Activated T-helper 2 cell treated with anti-CD3 and anti-CD28 coated beads, Interferon-gamma antibody, Interleukin-2, Interleukin-4, amounts not matched to agents 10 μg/mL and 5 μg/mL and 100 μg/mL, durations not matched to agents 14 hours and 24 hours and 36 hours (primary cell): ENCODE measurements at regions not wholly inside any gene's neighbourhood (a gene's known extent, or its start where the extent isn't known, plus 50 kb on each side); places are given as distances from the start of the nearest gene placed in this dataset.

Experiments used
- DNase-seq: peaks from one replicate; pipeline ENCODE4 v3.0.0; 2021; ENCODE audit warnings: low spot score
- H3K27ac Mint-ChIP-seq: one replicate; pipeline ENCODE4 v1.8.0; 2021; ENCODE audit warnings: mixed read lengths
- H3K27me3 Mint-ChIP-seq: one replicate; pipeline ENCODE4 v1.8.0; 2021; ENCODE audit warnings: low read depth, mixed read lengths
- H3K36me3 Mint-ChIP-seq: one replicate; pipeline ENCODE4 v1.8.0; 2021; ENCODE audit warnings: low read depth, mixed read lengths
- H3K4me1 Mint-ChIP-seq: one replicate; pipeline ENCODE4 v1.8.0; 2021; ENCODE audit warnings: low read depth, mixed read lengths
- H3K4me3 Mint-ChIP-seq: one replicate; pipeline ENCODE4 v1.8.0; 2021; ENCODE audit warnings: low read depth, mild to moderate bottlenecking, moderate library complexity, mixed read lengths
- H3K9me3 Mint-ChIP-seq: one replicate; pipeline ENCODE4 v1.8.0; 2021; ENCODE audit warnings: mixed read lengths
- intact Hi-C: fragments of 100-400 bp; cut with micrococcal nuclease; formaldehyde crosslinking; loops from one replicate; pipeline ENCODE4 v1.15.1; 2023

DNA sequence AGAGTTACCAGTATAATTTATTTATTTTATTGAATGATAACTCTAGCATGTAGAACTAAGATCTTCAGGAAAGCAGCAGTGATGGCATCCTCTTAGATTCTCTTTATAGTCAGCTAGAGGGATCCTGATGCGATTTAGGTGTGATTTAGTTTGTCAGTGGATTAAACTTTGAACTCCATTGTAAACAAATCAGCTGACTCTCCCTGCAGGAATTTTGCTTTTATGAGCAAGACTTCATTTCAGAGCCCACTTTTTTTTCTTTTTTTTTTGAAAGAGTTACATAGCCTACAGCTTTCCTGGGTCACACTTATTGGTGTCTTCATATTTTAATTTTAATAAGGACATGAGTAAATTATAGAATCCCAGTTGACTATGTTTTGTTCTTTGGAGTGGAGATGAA lies 93.8 kb upstream of the SEMA6A start:
- intact Hi-C loops, result no loop called here
- H3K4me3 Mint-ChIP-seq, result no peak overlapping the region
- no peak for DNase-seq
- H3K27me3 Mint-ChIP-seq, result no peaks in the 10 kb centered on the region
- no peaks in the 10 kb centered on the region for H3K9me3 Mint-ChIP-seq
- H3K4me1 Mint-ChIP-seq, result no peaks in the 10 kb centered on the region
- H3K36me3 Mint-ChIP-seq, result no peaks in the 10 kb centered on the region
- no peak overlapping the region for H3K27ac Mint-ChIP-seq

GRCh38 chr5:116666901-116667300 lies 92.3 kb upstream of the SEMA6A start:
- Mint-ChIP-seq H3K4me3 (no peak overlapping the region), H3K36me3 (no peaks in the 10 kb centered on the region), H3K27ac (no peak overlapping the region), H3K4me1 (no peaks in the 10 kb centered on the region), H3K27me3 (no peaks in the 10 kb centered on the region), H3K9me3 (no peaks in the 10 kb centered on the region)
- no peak for DNase-seq
- intact Hi-C loops, result no loop called here

DNA sequence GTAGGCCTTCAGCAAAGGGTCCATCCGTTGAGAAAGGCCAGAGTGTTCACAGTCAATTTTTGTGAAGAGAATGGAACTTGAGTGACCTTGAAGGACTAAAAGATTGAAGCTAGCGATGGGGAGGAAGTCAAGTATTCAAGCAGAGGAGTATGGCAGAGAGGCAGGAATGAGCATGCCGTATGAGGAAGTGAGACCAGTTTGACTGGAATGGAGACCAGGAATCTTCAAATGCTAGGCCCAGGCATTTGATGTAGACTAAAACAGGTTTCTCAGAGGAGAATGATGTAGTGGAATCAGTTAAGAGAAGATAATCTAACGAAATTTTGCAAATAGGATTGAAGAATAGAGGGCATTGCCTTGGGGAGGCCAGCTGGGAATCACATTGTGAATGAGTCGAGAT lies 90.4 kb upstream of the SEMA6A start:
- intact Hi-C loops, result no loop called here
- no peak overlapping the region for H3K4me3 Mint-ChIP-seq
- H3K36me3 Mint-ChIP-seq, result no peaks in the 10 kb centered on the region
- DNase-seq, result no peak
- H3K27me3 Mint-ChIP-seq, result no peaks in the 10 kb centered on the region
- H3K4me1 Mint-ChIP-seq, result no peaks in the 10 kb centered on the region
- H3K9me3 Mint-ChIP-seq, result no peaks in the 10 kb centered on the region
- no peak overlapping the region for H3K27ac Mint-ChIP-seq

DNA sequence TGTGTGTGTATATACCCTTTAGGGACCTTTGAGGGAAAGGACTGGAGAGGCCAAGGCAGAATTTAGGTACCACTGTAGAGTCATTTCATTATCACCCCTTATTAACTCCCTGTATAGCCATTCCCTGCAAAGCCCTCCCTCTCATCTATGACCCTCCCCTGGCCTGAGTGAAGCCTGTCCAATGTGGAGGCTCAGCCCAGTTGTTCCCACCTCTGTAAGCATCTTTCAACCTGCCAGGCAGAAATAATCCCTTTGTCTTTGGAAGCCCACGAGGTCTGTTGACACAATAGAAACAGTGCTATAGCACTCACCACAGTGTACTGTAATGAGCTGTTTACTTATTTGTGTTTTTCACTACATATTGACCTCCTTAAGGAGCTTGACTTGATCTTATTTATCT lies 88.5 kb upstream of the SEMA6A start:
- intact Hi-C loops, result no loop called here
- H3K4me3 Mint-ChIP-seq, result no peak overlapping the region
- no peaks in the 10 kb centered on the region for H3K27me3 Mint-ChIP-seq
- no peaks in the 10 kb centered on the region for H3K9me3 Mint-ChIP-seq
- H3K27ac Mint-ChIP-seq, result no peak overlapping the region
- no peak for DNase-seq
- H3K4me1 Mint-ChIP-seq, result no peaks in the 10 kb centered on the region
- H3K36me3 Mint-ChIP-seq, result no peaks in the 10 kb centered on the region

- Mint-ChIP-seq H3K27ac (no peak overlapping the region), H3K27me3 (no peaks in the 10 kb centered on the region), H3K36me3 (no peaks in the 10 kb centered on the region), H3K9me3 (no peaks in the 10 kb centered on the region), H3K4me1 (no peaks in the 10 kb centered on the region), H3K4me3 (no peak overlapping the region)
- intact Hi-C loops, result no loop called here
- DNase-seq, result no peak
These were observed 86.8 kb upstream of the SEMA6A start for GRCh38 chr5:116661419-116661818.

DNA sequence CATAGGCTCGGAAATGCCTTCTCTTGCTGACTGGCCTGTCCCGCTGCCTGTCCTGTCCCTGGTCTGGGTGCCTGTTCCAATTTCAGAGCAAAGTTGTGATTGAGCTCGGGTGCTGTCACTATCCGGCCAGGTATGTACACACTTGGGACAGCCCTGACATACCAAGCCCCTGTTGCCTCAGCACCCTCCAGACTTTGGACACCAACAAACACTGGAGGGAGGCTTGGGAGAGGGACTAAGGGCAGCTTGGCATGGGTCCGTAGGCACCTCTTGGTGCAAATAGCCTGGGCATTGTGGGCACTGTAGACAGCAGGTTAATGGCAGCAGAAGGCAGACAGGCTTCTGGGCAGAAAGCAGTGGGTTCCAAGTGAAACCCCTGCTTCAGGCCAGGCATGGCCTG lies 86.3 kb upstream of the SEMA6A start:
- Mint-ChIP-seq H3K27me3 (no peaks in the 10 kb centered on the region), H3K36me3 (no peaks in the 10 kb centered on the region), H3K9me3 (no peaks in the 10 kb centered on the region), H3K4me1 (no peaks in the 10 kb centered on the region), H3K4me3 (no peak overlapping the region), H3K27ac (no peak overlapping the region)
- intact Hi-C loops, result no loop called here
- DNase-seq, result no peak

DNA sequence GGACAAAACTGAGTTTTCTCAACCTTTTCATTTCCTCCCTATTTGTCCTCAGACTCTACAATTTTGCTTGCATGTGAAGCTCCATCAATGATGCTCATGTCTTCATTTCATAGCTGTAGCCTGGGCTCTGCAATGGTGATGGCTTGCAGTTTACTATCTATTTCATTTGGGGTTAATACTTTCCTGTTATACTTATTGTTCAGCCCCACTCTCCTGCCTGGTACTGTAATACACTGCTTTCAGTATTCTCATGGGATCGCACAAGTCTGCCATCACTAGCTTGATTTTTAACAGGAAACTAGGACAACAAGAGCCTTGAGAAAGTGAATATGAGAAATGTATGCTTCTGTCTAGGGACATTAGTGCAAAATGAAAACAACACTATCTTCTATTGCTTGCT lies 84.2 kb upstream of the SEMA6A start:
- H3K27me3 Mint-ChIP-seq, result no peaks in the 10 kb centered on the region
- no peaks in the 10 kb centered on the region for H3K36me3 Mint-ChIP-seq
- DNase-seq, result no peak
- no peaks in the 10 kb centered on the region for H3K9me3 Mint-ChIP-seq
- H3K27ac Mint-ChIP-seq, result no peak overlapping the region
- no peaks in the 10 kb centered on the region for H3K4me1 Mint-ChIP-seq
- no peak overlapping the region for H3K4me3 Mint-ChIP-seq
- intact Hi-C loops, result no loop called here

DNA sequence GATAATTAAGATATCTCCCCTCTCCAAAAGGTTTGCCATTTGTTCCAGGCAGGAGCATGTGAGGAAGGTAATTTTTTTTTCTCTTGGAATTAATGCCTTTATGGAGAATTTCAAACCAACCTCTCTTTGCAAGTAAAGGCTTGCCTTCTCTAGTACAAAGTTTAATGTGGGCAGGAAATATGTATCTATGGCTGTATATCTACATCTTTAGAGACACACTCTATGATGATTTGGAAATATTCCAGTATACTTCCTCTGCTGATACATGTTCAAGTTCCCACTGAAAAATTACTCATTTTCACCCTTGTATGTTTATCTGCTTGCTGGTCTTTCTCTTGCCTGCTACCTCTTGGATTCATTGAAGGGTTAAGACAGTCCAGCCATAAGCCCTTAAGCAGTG lies 83.5 kb upstream of the SEMA6A start:
- H3K27me3 Mint-ChIP-seq, result no peaks in the 10 kb centered on the region
- H3K27ac Mint-ChIP-seq, result no peak overlapping the region
- no peak for DNase-seq
- H3K4me1 Mint-ChIP-seq, result no peaks in the 10 kb centered on the region
- H3K9me3 Mint-ChIP-seq, result no peaks in the 10 kb centered on the region
- no peak overlapping the region for H3K4me3 Mint-ChIP-seq
- intact Hi-C loops, result no loop called here
- H3K36me3 Mint-ChIP-seq, result no peaks in the 10 kb centered on the region

DNA sequence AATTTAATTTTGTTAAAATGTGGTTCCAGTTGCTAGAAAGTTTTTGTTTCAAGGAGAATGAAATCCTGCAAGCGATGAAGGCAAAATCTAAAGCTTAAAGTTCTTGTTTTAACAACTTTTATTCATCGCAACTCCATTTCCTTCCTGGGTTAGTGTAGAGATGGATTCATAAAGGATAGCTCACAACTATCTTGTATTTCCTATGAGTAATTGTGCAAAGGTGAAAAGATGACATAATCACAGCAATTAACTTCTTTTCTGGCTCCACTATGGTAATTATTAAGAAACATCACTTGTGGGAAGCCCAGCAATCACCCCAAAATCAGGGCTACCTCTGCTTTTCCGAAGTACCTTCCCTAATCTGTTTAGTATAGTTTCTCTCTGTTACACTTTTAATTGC lies 80.8 kb upstream of the SEMA6A start:
- Mint-ChIP-seq H3K9me3 (no peaks in the 10 kb centered on the region), H3K36me3 (no peaks in the 10 kb centered on the region), H3K4me3 (no peak overlapping the region), H3K27ac (no peak overlapping the region), H3K4me1 (no peaks in the 10 kb centered on the region), H3K27me3 (no peaks in the 10 kb centered on the region)
- DNase-seq, result no peak
- intact Hi-C loops, result no loop called here

- no peaks in the 10 kb centered on the region for H3K36me3 Mint-ChIP-seq
- intact Hi-C loops, result no loop called here
- H3K9me3 Mint-ChIP-seq, result no peaks in the 10 kb centered on the region
- H3K4me3 Mint-ChIP-seq, result no peak overlapping the region
- DNase-seq, result no peak
- no peak overlapping the region for H3K27ac Mint-ChIP-seq
- no peaks in the 10 kb centered on the region for H3K27me3 Mint-ChIP-seq
- no peaks in the 10 kb centered on the region for H3K4me1 Mint-ChIP-seq
These were observed 80.3 kb upstream of the SEMA6A start for GRCh38 chr5:116654925-116655324.

GRCh38 chr5:116652903-116653302 lies 78.3 kb upstream of the SEMA6A start:
- no peaks in the 10 kb centered on the region for H3K27me3 Mint-ChIP-seq
- H3K9me3 Mint-ChIP-seq, result no peaks in the 10 kb centered on the region

GRCh38 chr5:116652196-116652729 lies 77.6 kb upstream of the SEMA6A start:
- Mint-ChIP-seq H3K27me3 (no peaks in the 10 kb centered on the region), H3K36me3 (no peaks in the 10 kb centered on the region), H3K4me1 (no peaks in the 10 kb centered on the region), H3K9me3 (no peaks in the 10 kb centered on the region), H3K4me3 (no peak overlapping the region), H3K27ac (no peak overlapping the region)
- intact Hi-C loops, result no loop called here
- no peak for DNase-seq

More at GRCh38 chr5:116652903-116653302, 78.3 kb upstream of the SEMA6A start:
- H3K27ac Mint-ChIP-seq, result no peak overlapping the region
- intact Hi-C loops, result no loop called here
- no peaks in the 10 kb centered on the region for H3K4me1 Mint-ChIP-seq
- no peak for DNase-seq
- no peak overlapping the region for H3K4me3 Mint-ChIP-seq
- H3K36me3 Mint-ChIP-seq, result no peaks in the 10 kb centered on the region

DNA sequence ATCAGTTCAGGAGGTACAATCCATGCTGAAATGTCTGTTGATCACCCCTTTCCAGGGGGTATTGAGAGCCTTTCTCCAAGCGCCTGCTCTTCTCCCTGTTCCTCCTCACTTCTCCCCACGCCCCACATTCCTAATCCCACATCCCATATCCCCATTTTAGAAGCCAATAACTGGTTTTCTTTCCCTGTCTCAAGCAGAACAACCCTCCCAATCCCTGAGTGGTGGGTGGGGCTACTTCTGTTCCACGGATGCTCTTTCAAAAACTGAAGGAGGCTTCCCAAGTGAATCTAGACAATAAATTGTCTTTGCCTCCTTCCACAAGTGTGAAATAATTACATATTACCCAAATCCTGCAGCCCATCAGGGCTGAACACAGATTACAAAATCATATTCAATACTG lies 77.0 kb upstream of the SEMA6A start:
- no peaks in the 10 kb centered on the region for H3K9me3 Mint-ChIP-seq
- H3K27me3 Mint-ChIP-seq, result no peaks in the 10 kb centered on the region
- DNase-seq, result no peak
- no peak overlapping the region for H3K27ac Mint-ChIP-seq
- no peak overlapping the region for H3K4me3 Mint-ChIP-seq
- no peaks in the 10 kb centered on the region for H3K4me1 Mint-ChIP-seq
- intact Hi-C loops, result no loop called here
- no peaks in the 10 kb centered on the region for H3K36me3 Mint-ChIP-seq

DNA sequence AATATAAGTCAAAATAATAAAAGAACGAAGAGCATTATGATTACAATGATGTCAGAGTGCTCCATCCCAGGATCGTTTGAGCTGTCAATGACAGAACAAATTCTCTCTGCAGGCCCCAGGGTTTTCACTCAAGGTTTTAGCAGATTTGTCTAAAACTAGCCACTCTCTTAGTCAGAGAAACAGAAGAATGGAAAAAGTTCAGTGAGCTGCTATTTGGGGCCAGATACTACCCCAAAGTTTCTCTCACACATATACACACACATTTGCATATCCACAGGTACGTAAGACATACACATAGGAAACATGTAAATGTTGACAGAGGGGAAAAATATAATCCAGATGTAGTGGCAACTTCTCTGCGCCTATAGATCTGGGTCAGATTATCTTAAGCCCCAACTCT lies 76.3 kb upstream of the SEMA6A start:
- Mint-ChIP-seq H3K9me3 (no peaks in the 10 kb centered on the region), H3K27me3 (no peaks in the 10 kb centered on the region), H3K27ac (no peak overlapping the region), H3K4me1 (no peaks in the 10 kb centered on the region), H3K36me3 (no peaks in the 10 kb centered on the region), H3K4me3 (no peak overlapping the region)
- intact Hi-C loops, result no loop called here
- DNase-seq, result no peak
